ENCODE measurements at regions not wholly inside any gene's neighbourhood (a gene's known extent, or its start where the extent isn't known, plus 50 kb on each side); places are given as distances from the start of the nearest gene placed in this dataset.

DNA sequence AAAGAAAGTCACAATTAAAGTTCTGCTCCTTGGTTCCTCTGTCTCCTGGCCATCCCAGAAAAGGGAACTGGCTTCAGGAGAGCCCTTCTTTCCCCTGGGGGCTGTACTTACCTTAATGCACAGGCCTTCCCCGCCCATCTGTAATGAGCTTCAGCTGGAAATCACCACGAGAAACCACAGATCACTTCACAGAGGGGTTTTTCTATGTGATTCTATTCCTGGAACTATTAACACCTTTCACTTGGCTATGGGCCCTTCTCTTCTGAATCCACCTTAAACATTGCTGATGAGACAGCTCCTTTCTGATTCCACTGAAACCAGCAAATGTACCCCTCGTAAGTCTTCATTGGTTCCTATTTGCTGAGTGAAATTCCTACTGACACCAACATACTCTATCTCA lies 80.7 kb downstream of the FOXF2 start:
- peaks cover 2% of the 10 kb centered on the region for H3K27me3 ChIP-seq (ENCODE audit: insufficient read depth, low read length, poor library complexity)
- no peaks in the 10 kb centered on the region for H3K79me2 ChIP-seq (ENCODE audit: insufficient read depth, low read length)
- H3K9me3 ChIP-seq (ENCODE audit: insufficient read depth, low read length, severe bottlenecking), result no peaks in the 10 kb centered on the region
- TF ChIP-seq EZH2 (IDR thresholded peaks at IDR 0.05; ENCODE audit: borderline replicate concordance, low read depth, low read length, severe bottlenecking), result no peak
- TF ChIP-seq, protein P1, sequence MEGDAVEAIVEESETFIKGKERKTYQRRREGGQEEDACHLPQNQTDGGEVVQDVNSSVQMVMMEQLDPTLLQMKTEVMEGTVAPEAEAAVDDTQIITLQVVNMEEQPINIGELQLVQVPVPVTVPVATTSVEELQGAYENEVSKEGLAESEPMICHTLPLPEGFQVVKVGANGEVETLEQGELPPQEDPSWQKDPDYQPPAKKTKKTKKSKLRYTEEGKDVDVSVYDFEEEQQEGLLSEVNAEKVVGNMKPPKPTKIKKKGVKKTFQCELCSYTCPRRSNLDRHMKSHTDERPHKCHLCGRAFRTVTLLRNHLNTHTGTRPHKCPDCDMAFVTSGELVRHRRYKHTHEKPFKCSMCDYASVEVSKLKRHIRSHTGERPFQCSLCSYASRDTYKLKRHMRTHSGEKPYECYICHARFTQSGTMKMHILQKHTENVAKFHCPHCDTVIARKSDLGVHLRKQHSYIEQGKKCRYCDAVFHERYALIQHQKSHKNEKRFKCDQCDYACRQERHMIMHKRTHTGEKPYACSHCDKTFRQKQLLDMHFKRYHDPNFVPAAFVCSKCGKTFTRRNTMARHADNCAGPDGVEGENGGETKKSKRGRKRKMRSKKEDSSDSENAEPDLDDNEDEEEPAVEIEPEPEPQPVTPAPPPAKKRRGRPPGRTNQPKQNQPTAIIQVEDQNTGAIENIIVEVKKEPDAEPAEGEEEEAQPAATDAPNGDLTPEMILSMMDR (IDR thresholded peaks at IDR 0.05; ENCODE audit: borderline replicate concordance, extremely low read depth, low read length, poor library complexity, severe bottlenecking), result no peak
- H3K9ac ChIP-seq (ENCODE audit: low read depth, low read length), result no peak overlapping the region
- H3K4me3 ChIP-seq (ENCODE audit: low read depth in 1 of 2, low read length in 2 of 2), result no peak overlapping the region
- H3K4me2 ChIP-seq (ENCODE audit: insufficient read depth, low read length), result no peak overlapping the region
- no peaks in the 10 kb centered on the region for H4K20me1 ChIP-seq (ENCODE audit: insufficient read depth, low read length)
- ATAC-seq (ENCODE audit: insufficient read depth, low read depth), result no peak
- H3K4me1 ChIP-seq (ENCODE audit: insufficient read depth, low read length), result no peaks in the 10 kb centered on the region
- no peak overlapping the region for H3K27ac ChIP-seq (ENCODE audit: low read length)
- DNase-seq, result no peak
- no peak overlapping the region for H2AFZ ChIP-seq (ENCODE audit: low read depth, low read length)
- no peaks in the 10 kb centered on the region for H3K36me3 ChIP-seq (ENCODE audit: insufficient read depth, low read length)

DNA sequence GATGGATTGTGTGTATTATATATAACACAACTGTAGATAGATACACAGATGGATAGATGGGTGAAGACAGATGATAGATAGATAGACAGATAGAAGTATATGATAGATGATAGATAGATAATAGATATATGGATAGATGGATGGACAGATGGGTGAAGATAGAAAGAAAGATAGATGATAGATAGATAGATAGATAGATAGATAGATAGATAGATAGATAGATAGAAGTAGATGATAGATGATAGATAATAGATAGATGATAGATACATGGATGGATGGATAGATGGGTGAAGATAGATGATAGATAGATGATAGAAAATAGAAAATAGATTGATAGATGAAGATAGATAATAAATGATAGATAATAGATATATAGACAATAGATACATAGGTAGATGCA lies 83.3 kb downstream of the FOXF2 start:
- H3K79me2 ChIP-seq (ENCODE audit: insufficient read depth, low read length), result no peaks in the 10 kb centered on the region
- no peak for DNase-seq
- no peaks in the 10 kb centered on the region for H3K27me3 ChIP-seq (ENCODE audit: insufficient read depth, low read length, poor library complexity)
- no peaks in the 10 kb centered on the region for H3K9me3 ChIP-seq (ENCODE audit: insufficient read depth, low read length, severe bottlenecking)
- H3K4me1 ChIP-seq (ENCODE audit: insufficient read depth, low read length), result no peaks in the 10 kb centered on the region
- H3K4me2 ChIP-seq (ENCODE audit: insufficient read depth, low read length), result no peak overlapping the region
- no peak overlapping the region for H3K4me3 ChIP-seq (ENCODE audit: low read depth in 1 of 2, low read length in 2 of 2)
- H3K9ac ChIP-seq (ENCODE audit: low read depth, low read length), result no peak overlapping the region
- H3K36me3 ChIP-seq (ENCODE audit: insufficient read depth, low read length), result no peaks in the 10 kb centered on the region
- H2AFZ ChIP-seq (ENCODE audit: low read depth, low read length), result no peak overlapping the region
- H4K20me1 ChIP-seq (ENCODE audit: insufficient read depth, low read length), result no peaks in the 10 kb centered on the region
- TF ChIP-seq, protein P1 (IDR thresholded peaks at IDR 0.05; ENCODE audit: borderline replicate concordance, extremely low read depth, low read length, poor library complexity, severe bottlenecking), result no peak
- TF ChIP-seq EZH2 (IDR thresholded peaks at IDR 0.05; ENCODE audit: borderline replicate concordance, low read depth, low read length, severe bottlenecking), result no peak
- no peak for ATAC-seq (ENCODE audit: insufficient read depth, low read depth)
- no peak overlapping the region for H3K27ac ChIP-seq (ENCODE audit: low read length)

DNA sequence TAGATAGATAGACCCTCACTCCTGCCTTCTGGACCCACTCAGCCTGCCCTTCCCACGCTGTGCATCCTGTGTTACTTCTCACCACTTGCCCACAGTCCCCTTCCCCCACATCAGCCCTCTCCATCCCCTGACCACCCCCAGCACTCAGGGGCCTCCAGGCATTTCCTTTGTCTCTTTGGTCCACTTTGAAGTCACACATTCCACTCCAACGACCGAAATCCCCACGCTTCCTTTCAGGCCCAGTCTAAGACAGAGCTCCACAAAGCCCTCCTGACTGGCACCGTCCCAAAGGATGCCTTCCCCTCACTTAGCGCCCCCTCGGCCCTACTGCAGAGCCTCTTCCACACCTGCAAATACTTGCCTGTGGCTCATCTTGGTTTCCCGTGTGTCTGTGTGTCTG lies 83.8 kb downstream of the FOXF2 start:
- H3K4me2 ChIP-seq (ENCODE audit: insufficient read depth, low read length), result no peak overlapping the region
- H2AFZ ChIP-seq (ENCODE audit: low read depth, low read length), result no peak overlapping the region
- no peaks in the 10 kb centered on the region for H3K4me1 ChIP-seq (ENCODE audit: insufficient read depth, low read length)
- TF ChIP-seq, protein P1 (IDR thresholded peaks at IDR 0.05; ENCODE audit: borderline replicate concordance, extremely low read depth, low read length, poor library complexity, severe bottlenecking), result no peak
- TF ChIP-seq EZH2 (IDR thresholded peaks at IDR 0.05; ENCODE audit: borderline replicate concordance, low read depth, low read length, severe bottlenecking), result no peak
- ATAC-seq (ENCODE audit: insufficient read depth, low read depth) (peak; percentile 14; the same call in 1 of the 3 replicates), DNase-seq (no peak)
- no peaks in the 10 kb centered on the region for H4K20me1 ChIP-seq (ENCODE audit: insufficient read depth, low read length)
- no peak overlapping the region for H3K4me3 ChIP-seq (ENCODE audit: low read depth in 1 of 2, low read length in 2 of 2)
- no peak overlapping the region for H3K27ac ChIP-seq (ENCODE audit: low read length)
- no peaks in the 10 kb centered on the region for H3K9me3 ChIP-seq (ENCODE audit: insufficient read depth, low read length, severe bottlenecking)
- H3K9ac ChIP-seq (ENCODE audit: low read depth, low read length), result no peak overlapping the region
- no peaks in the 10 kb centered on the region for H3K27me3 ChIP-seq (ENCODE audit: insufficient read depth, low read length, poor library complexity)
- H3K79me2 ChIP-seq (ENCODE audit: insufficient read depth, low read length), result no peaks in the 10 kb centered on the region
- no peaks in the 10 kb centered on the region for H3K36me3 ChIP-seq (ENCODE audit: insufficient read depth, low read length)

DNA sequence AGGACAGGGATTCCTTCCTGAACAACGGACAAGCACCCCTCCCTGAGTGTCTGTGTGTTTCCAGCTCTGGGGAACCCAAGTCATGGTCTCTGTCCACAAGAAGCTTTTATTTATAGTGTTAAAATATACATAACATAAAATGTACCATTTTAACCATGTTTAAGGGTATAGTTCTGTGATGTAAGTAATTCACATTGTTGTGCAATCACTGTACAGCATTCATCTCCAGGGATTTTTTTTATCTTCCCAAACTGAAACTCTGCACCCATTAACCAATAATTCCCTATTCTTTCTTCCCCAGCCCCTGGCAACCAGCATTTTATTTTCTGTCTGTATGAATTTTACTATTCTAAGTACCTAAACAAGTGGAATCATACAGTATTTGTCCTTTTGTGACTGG lies 84.2 kb downstream of the FOXF2 start:
- no peak overlapping the region for H3K4me3 ChIP-seq (ENCODE audit: low read depth in 1 of 2, low read length in 2 of 2)
- no peaks in the 10 kb centered on the region for H3K9me3 ChIP-seq (ENCODE audit: insufficient read depth, low read length, severe bottlenecking)
- ATAC-seq (ENCODE audit: insufficient read depth, low read depth), result no peak
- no peak for TF ChIP-seq EZH2 (IDR thresholded peaks at IDR 0.05; ENCODE audit: borderline replicate concordance, low read depth, low read length, severe bottlenecking)
- TF ChIP-seq, protein P1 (IDR thresholded peaks at IDR 0.05; ENCODE audit: borderline replicate concordance, extremely low read depth, low read length, poor library complexity, severe bottlenecking), result no peak
- H2AFZ ChIP-seq (ENCODE audit: low read depth, low read length), result no peak overlapping the region
- H3K4me1 ChIP-seq (ENCODE audit: insufficient read depth, low read length), result no peaks in the 10 kb centered on the region
- H3K27me3 ChIP-seq (ENCODE audit: insufficient read depth, low read length, poor library complexity), result no peaks in the 10 kb centered on the region
- no peak overlapping the region for H3K9ac ChIP-seq (ENCODE audit: low read depth, low read length)
- no peak overlapping the region for H3K27ac ChIP-seq (ENCODE audit: low read length)
- DNase-seq, result no peak
- no peaks in the 10 kb centered on the region for H3K79me2 ChIP-seq (ENCODE audit: insufficient read depth, low read length)
- no peaks in the 10 kb centered on the region for H4K20me1 ChIP-seq (ENCODE audit: insufficient read depth, low read length)
- H3K36me3 ChIP-seq (ENCODE audit: insufficient read depth, low read length), result no peaks in the 10 kb centered on the region
- no peak overlapping the region for H3K4me2 ChIP-seq (ENCODE audit: insufficient read depth, low read length)

Data from DND-41 (cell line).